ENCODE measurements at regions not wholly inside any gene's neighbourhood (a gene's known extent, or its start where the extent isn't known, plus 50 kb on each side); places are given as distances from the start of the nearest gene placed in this dataset.

GRCh38 chr5:17893026-17893635, 258.9 kb downstream of the TAF11L14 start:
- DNase-seq (ENCODE audit: low spot score) = no peak

GRCh38 chr5:17895288-17896033, 261.2 kb downstream of the TAF11L14 start:
- DNase-seq (ENCODE audit: low spot score) = no peak

GRCh38 chr5:17896605-17897004, 262.3 kb downstream of the TAF11L14 start:
- DNase-seq (ENCODE audit: low spot score) = no peak

GRCh38 chr5:17897776-17898175, 263.5 kb downstream of the TAF11L14 start:
- peak; percentile 65 for DNase-seq (ENCODE audit: low spot score)

GRCh38 chr5:17898766-17899165, 264.5 kb downstream of the TAF11L14 start:
- no peak for DNase-seq (ENCODE audit: low spot score)

GRCh38 chr5:17907094-17907493, 272.8 kb downstream of the TAF11L14 start:
- DNase-seq (ENCODE audit: low spot score) = no peak

GRCh38 chr5:17910318-17910717, 276.1 kb downstream of the TAF11L14 start:
- no peak for DNase-seq (ENCODE audit: low spot score)

GRCh38 chr5:17912794-17913193, 278.5 kb downstream of the TAF11L14 start:
- no peak for DNase-seq (ENCODE audit: low spot score)

GRCh38 chr5:17916446-17916845, 282.2 kb downstream of the TAF11L14 start:
- DNase-seq (ENCODE audit: low spot score) = no peak

- no peak for DNase-seq (ENCODE audit: low spot score)
Measured at GRCh38 chr5:17917465-17917864, 283.2 kb downstream of the TAF11L14 start.

- DNase-seq (ENCODE audit: low spot score) = no peak
Measured at GRCh38 chr5:17918373-17919104, 284.3 kb downstream of the TAF11L14 start.

- DNase-seq (ENCODE audit: low spot score) = no peak
Measured at GRCh38 chr5:17925276-17925675, 291.0 kb downstream of the TAF11L14 start.

GRCh38 chr5:17928581-17928981, 294.3 kb downstream of the TAF11L14 start:
- peak; percentile 71 for DNase-seq (ENCODE audit: low spot score)

GRCh38 chr5:17929171-17929570, 294.9 kb downstream of the TAF11L14 start:
- no peak for DNase-seq (ENCODE audit: low spot score)

GRCh38 chr5:17930346-17930745, 296.1 kb downstream of the TAF11L14 start:
- DNase-seq (ENCODE audit: low spot score) = no peak

GRCh38 chr5:17944046-17944445, 309.8 kb downstream of the TAF11L14 start:
- DNase-seq (ENCODE audit: low spot score) = peak; percentile 81

GRCh38 chr5:17947029-17947428, 312.8 kb downstream of the TAF11L14 start:
- DNase-seq (ENCODE audit: low spot score) = no peak

GRCh38 chr5:17951392-17952169, 317.3 kb downstream of the TAF11L14 start:
- no peak for DNase-seq (ENCODE audit: low spot score)

- DNase-seq (ENCODE audit: low spot score) = no peak
Measured at GRCh38 chr5:17952231-17952630, 318.0 kb downstream of the TAF11L14 start.

GRCh38 chr5:17964067-17964466, 329.8 kb downstream of the TAF11L14 start:
- DNase-seq (ENCODE audit: low spot score) = no peak

GRCh38 chr5:17966640-17967402, 332.6 kb downstream of the TAF11L14 start:
- no peak for DNase-seq (ENCODE audit: low spot score)
